ENCODE measurements at regions not wholly inside any gene's neighbourhood (a gene's known extent, or its start where the extent isn't known, plus 50 kb on each side); places are given as distances from the start of the nearest gene placed in this dataset.

DNA sequence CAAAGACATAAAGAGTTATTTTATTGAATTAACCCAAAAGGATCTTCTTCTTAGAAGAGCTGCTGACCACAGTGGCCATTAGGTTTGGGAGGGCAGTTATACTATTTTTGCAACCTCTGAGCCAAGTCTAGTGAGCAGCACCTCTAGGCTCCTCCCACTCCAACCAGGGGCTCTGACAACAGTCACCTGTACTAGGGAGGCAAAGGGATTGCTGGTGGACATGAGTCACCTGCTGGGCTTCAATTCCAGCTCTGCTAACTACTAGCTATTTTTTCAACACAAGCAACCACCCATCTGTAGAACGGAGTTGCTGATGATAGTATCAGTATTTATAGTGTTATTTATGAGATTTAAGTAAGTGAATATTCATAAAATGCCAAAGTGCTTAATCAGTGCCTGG lies 166.0 kb downstream of the KLHL28 start:
- no peak for DNase-seq (ENCODE audit: low read depth)
- H3K4me3 ChIP-seq (ENCODE audit: low read depth, low read length) = no peak overlapping the region
- TF ChIP-seq CTCF (IDR thresholded peaks at IDR 0.05; ENCODE audit: low read depth, low read length, missing control alignments) = no peak

DNA sequence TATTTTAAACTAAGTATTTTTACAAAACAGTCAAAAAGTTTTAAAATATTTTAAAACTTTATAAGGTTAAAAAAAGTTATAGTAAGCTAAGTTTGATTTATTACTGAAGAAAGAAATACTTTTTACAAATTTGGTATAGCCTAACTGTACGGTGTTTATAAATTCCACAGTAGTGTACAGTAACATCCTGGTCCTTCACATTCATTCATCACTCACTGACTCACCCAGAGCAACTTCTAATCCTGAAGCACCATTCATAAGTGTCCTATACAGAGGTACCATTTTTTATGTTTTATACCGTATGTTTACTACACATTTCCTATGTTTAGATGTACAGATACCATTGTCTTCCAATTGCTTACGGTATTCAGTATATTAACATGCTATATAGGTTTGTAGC lies 170.0 kb downstream of the KLHL28 start:
- no peak for DNase-seq (ENCODE audit: low read depth)
- no peak overlapping the region for H3K4me3 ChIP-seq (ENCODE audit: low read depth, low read length)
- TF ChIP-seq CTCF (IDR thresholded peaks at IDR 0.05; ENCODE audit: low read depth, low read length, missing control alignments) = no peak

DNA sequence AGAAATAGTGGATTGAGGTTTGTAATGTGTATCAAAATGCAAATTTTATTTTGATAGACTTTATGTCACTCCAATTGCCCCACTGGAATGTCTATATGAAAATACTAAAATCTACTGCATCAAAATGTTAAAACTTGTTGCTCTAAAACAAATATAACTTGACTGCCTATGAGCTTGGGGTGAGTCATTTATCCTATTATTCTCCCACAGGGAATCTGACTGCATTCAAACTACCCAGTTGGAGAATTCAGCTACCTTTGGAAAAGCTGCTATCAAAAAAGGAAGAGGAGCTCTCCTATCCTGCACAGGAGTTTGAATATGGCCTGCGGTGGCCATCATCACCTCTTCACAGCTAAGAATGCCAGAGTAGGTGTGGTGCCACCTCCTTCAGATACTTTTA lies 173.1 kb downstream of the KLHL28 start:
- TF ChIP-seq CTCF (IDR thresholded peaks at IDR 0.05; ENCODE audit: low read depth, low read length, missing control alignments) = no peak
- H3K4me3 ChIP-seq (ENCODE audit: low read depth, low read length) = no peak overlapping the region
- DNase-seq (ENCODE audit: low read depth) = no peak

GRCh38 chr14:44785096-44785495 lies 176.7 kb downstream of the KLHL28 start:
- TF ChIP-seq CTCF (IDR thresholded peaks at IDR 0.05; ENCODE audit: low read depth, low read length, missing control alignments) = no peak
- DNase-seq (ENCODE audit: low read depth) = no peak
- H3K4me3 ChIP-seq (ENCODE audit: low read depth, low read length) = no peak overlapping the region

DNA sequence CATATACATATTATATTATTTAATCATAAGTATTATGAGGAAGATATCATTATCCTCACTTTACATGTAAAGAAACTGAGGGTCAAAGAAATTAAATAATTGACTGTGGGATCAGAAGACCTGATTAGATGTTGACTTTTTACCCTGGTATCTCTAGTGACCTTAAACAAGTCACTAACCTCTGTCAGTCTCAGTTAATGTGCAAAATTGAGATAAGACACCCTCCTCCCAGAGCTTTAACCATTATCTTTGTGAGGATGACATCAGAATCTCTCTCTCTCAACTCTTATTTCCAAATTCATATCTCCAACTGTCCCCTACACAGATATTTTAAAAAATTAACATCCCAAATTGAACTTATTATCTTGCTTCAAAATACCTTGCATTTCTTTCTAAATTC lies 177.8 kb downstream of the KLHL28 start:
- no peak for TF ChIP-seq CTCF (IDR thresholded peaks at IDR 0.05; ENCODE audit: low read depth, low read length, missing control alignments)
- no peak for DNase-seq (ENCODE audit: low read depth)
- H3K4me3 ChIP-seq (ENCODE audit: low read depth, low read length) = no peak overlapping the region

DNA sequence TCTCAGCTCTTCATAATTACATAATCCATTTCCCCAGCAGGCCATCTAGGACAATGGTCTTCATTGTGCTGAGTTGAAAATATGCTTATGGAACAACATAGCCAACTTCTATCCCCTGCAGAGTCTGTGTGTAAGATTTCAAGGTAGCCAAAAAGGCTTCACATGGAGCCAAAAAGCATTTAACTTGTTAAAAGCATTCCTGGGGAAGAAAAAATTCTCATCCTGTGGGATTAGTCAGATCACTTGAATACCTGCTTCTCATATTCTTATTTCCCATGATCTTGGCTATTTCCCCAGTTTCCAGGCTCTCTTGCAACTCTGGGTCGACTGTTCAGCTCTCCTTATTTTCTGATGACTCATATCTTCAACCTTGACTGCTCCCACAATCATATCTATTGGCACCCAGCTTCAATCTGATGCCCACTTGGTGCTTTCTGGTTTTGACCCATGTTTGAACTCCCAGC lies 178.9 kb downstream of the KLHL28 start:
- H3K4me3 ChIP-seq (ENCODE audit: low read depth, low read length) = no peak overlapping the region

More for the DNA sequence above, 178.9 kb downstream of the KLHL28 start:
- DNase-seq (ENCODE audit: low read depth) = no peak
- no peak for TF ChIP-seq CTCF (IDR thresholded peaks at IDR 0.05; ENCODE audit: low read depth, low read length, missing control alignments)

Data from GM12864 (cell line).